GM06990 (cell line): ENCODE measurements at regions not wholly inside any gene's neighbourhood (a gene's known extent, or its start where the extent isn't known, plus 50 kb on each side); places are given as distances from the start of the nearest gene placed in this dataset.

ENCODE experiments used
- DNase-seq: peaks from one replicate; pipeline ENCODE4 v3.0.0-alpha.2; 2011; ENCODE audit not compliant: insufficient read length; ENCODE audit errors: extremely low read depth
- H3K27me3 ChIP-seq: replicated peaks from 2 replicates; pipeline ENCODE4 v1.6.0; 2011; ENCODE audit warnings: low read length; ENCODE audit not compliant: control insufficient read depth, insufficient read depth
- H3K36me3 ChIP-seq: 2 replicates; pipeline ENCODE4 v1.5.1; 2011; ENCODE audit warnings: low read length; ENCODE audit not compliant: control insufficient read depth, insufficient read depth
- H3K4me3 ChIP-seq: replicated peaks from 2 replicates; pipeline ENCODE4 v1.5.1; 2011; ENCODE audit warnings: low read depth, mild to moderate bottlenecking, control low read depth, low read length
- CTCF ChIP-seq: IDR thresholded peaks from 2 replicates; pipeline ENCODE4 v1.5.1; 2011; ENCODE audit warnings: low read length, control low read depth, mild to moderate bottlenecking, inconsistent platforms; ENCODE audit not compliant: insufficient read depth, poor library complexity, severe bottlenecking

GRCh38 chr4:30416547-30416946 is 303.6 kb upstream of the PCDH7 start:
- no peaks in the 10 kb centered on the region for H3K27me3 ChIP-seq
- DNase-seq, result no peak
- no peak overlapping the region for H3K4me3 ChIP-seq
- TF ChIP-seq CTCF, result no peak
- no peaks in the 10 kb centered on the region for H3K36me3 ChIP-seq

DNA sequence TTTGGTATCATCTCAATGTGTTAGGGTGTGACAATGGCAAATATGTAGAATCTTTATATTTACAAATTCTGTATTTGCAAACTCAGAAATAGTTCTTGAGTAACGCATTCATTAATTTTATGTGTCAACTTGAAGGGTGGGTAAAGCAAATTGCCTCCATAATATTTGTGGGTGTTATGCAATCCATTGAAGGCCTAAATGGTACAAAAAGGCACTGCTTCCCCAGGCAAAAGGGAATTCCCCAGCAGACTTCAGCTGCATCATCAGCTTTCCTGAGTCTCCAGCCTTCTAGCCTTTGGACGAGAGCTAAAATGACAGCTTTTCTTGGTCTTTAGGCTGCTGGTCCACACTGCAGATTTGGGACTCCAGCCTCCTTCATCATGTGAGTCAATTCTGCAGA is 292.2 kb upstream of the PCDH7 start:
- H3K27me3 ChIP-seq, result no peaks in the 10 kb centered on the region
- H3K36me3 ChIP-seq, result no peaks in the 10 kb centered on the region
- no peak for DNase-seq
- TF ChIP-seq CTCF, result no peak
- no peak overlapping the region for H3K4me3 ChIP-seq

DNA sequence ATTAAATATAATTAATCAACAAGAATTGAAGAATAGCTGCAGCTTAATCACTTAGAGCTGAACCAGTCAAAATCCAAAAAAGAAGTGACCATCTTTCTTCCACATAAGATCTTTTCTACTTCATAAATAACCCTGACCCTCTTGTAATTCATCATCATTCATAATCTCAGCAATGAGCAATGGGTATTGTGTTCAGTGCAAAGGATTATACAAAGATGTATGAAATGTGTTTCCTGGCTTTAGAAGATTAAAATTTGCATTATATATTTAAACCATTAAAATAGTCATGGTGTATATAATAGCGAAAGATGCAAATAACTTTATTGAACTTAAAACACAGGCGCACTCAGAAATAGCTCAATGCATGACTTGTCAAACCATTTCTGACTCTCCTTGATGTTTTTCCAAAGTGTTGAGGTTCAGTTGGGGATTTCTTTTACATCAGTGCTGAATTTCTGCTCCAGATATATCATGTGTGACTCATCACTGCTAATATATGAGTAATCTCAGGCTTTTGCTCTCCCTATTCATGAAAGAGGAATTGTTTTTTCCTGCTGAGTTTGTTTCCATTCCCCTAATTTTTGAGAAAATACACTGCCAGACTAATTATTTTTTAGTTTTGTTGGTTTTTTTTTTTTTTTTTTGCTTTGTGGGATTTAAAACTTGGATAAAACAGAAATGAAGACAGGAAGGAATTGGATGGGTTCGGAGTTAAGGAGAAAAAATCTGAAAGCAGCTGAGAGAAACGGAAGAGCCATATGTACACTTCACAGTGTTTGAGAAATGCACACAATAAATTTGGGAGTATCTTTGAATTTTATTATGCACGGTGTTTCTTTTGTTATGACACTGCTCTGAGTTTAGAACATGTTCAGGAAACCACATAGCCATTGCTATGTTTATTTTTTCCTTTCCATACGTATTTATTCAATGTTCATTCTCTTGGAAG is 290.1 kb upstream of the PCDH7 start:
- Histone ChIP-seq H3K36me3 (no peaks in the 10 kb centered on the region), H3K4me3 (no peak overlapping the region), H3K27me3 (no peaks in the 10 kb centered on the region)
- DNase-seq, result peak; percentile 9
- no peak for TF ChIP-seq CTCF

GRCh38 chr4:30434656-30435055 is 285.5 kb upstream of the PCDH7 start:
- no peak for DNase-seq
- no peak overlapping the region; the same call in 1 of the 2 replicates for H3K4me3 ChIP-seq
- TF ChIP-seq CTCF, result no peak
- no peaks in the 10 kb centered on the region for H3K27me3 ChIP-seq
- no peaks in the 10 kb centered on the region for H3K36me3 ChIP-seq

DNA sequence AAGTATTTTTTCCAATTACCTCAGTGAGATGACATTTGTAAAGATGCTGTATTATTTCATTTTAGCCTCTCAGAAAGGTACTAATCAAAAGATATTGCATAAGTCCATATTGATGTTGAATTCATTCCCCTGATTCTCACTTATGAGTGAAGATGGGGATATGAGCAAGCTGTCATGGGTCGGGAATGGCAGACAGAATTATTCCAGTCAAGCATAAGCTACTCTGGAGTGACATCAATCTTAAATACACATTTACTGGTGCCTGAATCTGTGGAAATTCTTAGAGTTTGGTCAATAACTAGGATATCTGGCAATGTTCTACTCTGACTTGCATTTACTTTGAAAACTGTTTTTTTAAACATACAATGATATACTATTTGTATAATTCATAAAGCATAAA is 283.8 kb upstream of the PCDH7 start:
- Histone ChIP-seq H3K4me3 (no peak overlapping the region), H3K27me3 (no peaks in the 10 kb centered on the region), H3K36me3 (no peaks in the 10 kb centered on the region)
- DNase-seq, result no peak
- TF ChIP-seq CTCF, result no peak

- no peak for TF ChIP-seq CTCF
- H3K27me3 ChIP-seq, result no peaks in the 10 kb centered on the region
- H3K36me3 ChIP-seq, result no peaks in the 10 kb centered on the region
- no peak for DNase-seq
- H3K4me3 ChIP-seq, result no peak overlapping the region
Observed at GRCh38 chr4:30437316-30437715, 282.9 kb upstream of the PCDH7 start.
